ENCODE measurements at regions not wholly inside any gene's neighbourhood (a gene's known extent, or its start where the extent isn't known, plus 50 kb on each side); places are given as distances from the start of the nearest gene placed in this dataset.

DNA sequence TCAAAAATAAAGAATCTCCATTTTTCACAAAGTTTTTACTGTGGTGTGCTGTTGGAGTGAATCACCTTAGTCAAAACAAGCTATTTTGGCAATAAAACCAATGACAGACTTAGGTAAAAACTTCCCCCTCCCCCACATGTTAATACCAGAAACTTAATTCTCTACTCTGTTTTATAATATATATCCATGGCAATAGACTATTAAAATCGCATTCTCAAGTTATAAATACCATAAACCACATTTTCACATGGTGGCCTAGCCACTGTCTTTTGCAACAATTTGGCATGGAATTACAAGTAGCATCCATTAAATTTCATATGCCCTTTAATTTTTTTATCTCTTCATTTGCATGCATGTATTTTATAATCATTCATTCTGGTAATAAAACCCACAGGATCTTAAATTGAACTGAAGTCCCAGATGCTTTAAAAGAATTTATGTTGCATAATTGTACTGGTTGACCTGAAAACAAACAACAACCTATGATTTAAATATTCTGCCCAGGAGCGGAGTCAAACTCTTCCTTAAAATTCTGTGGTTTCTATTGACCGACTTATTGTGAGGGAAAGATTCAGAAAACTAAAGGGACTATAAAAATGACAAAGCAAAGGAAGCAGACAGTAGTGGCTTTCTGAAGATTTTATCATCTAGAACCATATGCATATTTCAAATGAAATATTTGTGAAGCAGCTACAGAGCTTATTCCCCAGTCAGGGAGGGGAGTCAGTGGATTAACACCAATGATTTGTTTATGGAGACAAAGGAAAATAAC is 229.0 kb upstream of the TBL1XR1 start:
- TF ChIP-seq, protein P1, sequence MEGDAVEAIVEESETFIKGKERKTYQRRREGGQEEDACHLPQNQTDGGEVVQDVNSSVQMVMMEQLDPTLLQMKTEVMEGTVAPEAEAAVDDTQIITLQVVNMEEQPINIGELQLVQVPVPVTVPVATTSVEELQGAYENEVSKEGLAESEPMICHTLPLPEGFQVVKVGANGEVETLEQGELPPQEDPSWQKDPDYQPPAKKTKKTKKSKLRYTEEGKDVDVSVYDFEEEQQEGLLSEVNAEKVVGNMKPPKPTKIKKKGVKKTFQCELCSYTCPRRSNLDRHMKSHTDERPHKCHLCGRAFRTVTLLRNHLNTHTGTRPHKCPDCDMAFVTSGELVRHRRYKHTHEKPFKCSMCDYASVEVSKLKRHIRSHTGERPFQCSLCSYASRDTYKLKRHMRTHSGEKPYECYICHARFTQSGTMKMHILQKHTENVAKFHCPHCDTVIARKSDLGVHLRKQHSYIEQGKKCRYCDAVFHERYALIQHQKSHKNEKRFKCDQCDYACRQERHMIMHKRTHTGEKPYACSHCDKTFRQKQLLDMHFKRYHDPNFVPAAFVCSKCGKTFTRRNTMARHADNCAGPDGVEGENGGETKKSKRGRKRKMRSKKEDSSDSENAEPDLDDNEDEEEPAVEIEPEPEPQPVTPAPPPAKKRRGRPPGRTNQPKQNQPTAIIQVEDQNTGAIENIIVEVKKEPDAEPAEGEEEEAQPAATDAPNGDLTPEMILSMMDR (IDR thresholded peaks at IDR 0.05; ENCODE audit: low read depth, low read length) = no peak
- H3K4me3 ChIP-seq (ENCODE audit: low read depth, low read length) = no peak overlapping the region

DNA sequence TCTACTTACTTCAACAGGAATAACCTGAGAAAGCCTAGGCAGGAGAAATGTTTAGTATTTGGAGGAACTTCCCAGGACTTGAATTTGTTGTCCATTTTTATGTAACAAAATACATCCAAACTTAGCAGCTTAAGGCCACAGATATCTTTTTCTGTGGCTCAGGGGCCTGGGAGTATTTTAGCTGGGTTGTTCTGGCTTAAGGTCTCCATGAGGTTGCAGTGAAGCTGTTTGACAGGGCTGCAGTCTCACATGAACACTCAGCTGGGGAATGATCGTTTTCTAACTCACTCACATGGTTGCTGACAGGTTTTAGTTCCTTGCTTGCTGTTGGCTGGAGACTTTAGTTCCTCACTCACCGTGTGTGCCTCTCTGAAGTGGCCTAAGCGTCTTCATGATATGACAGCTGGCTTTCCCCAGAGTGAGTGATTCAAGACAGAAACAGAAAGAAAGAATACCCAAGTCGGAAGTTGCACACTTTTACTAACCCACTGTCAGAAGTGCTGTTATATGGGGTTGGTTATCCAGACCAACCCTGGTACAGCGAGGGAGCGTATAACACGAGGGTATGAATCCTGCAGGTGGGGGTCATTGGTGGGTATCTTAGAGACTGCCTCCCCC is 229.7 kb upstream of the TBL1XR1 start:
- TF ChIP-seq, protein P1 (IDR thresholded peaks at IDR 0.05; ENCODE audit: low read depth, low read length) = no peak
- no peak overlapping the region for H3K4me3 ChIP-seq (ENCODE audit: low read depth, low read length)

DNA sequence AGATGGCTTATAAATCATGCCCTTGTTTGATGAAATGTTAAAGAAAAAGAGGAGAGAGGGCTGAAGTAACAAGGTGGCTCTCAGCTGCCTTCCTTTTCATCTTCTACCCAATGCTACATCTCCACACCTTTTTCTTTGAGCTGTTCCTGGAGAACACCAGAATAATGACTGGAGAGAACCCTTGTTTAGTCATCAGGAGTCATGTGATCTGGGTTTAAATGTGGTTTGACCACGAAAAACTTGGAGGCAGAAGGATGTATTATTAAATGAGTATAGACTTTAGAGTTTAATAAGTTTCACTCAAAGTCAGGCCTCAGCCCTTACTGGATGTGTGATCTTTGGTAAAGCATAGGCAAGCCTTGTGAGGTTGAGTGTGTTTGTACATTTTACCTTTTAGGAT is 230.3 kb upstream of the TBL1XR1 start:
- H3K4me3 ChIP-seq (ENCODE audit: low read depth, low read length) = no peak overlapping the region
- TF ChIP-seq, protein P1 (IDR thresholded peaks at IDR 0.05; ENCODE audit: low read depth, low read length) = no peak

DNA sequence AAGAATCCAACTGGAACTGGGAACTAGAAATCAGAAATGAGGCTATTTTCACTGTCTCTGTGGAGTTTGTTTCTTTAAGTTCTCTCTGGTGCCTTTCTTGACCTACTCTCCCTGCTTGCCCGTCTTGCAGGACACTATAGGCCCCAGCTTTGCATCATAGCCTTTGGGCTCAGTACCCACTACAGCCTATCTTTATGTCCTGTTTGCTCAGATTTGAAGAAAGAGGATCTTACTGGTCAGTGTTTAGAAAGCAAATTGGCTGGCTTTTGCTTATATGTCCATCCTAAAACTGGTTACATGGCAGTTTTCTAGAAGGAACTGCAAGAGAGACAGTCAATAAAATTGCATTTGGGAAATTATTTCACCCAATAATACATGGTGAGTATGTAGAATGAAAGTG is 231.8 kb upstream of the TBL1XR1 start:
- H3K4me3 ChIP-seq (ENCODE audit: low read depth, low read length) = no peak overlapping the region
- TF ChIP-seq, protein P1 (IDR thresholded peaks at IDR 0.05; ENCODE audit: low read depth, low read length) = no peak

DNA sequence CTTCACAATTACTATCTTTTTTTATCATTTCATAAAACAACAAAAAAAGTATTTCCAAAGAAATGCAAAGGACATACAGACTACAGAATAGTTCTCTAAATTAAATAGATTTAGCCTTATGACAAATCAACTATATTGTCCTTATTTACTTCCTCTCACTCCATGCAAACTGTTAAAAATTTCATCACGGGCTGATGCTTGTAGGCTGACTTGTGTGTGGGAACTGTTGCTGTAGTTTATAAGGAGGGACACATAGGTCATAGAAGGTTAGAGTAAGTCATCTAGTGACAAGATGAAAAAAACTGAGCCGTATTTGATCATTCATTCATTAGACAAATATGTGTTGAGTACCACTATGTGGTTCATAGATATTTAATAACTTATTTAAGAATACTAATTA is 232.5 kb upstream of the TBL1XR1 start:
- TF ChIP-seq, protein P1 (IDR thresholded peaks at IDR 0.05; ENCODE audit: low read depth, low read length) = no peak
- H3K4me3 ChIP-seq (ENCODE audit: low read depth, low read length) = no peak overlapping the region

DNA sequence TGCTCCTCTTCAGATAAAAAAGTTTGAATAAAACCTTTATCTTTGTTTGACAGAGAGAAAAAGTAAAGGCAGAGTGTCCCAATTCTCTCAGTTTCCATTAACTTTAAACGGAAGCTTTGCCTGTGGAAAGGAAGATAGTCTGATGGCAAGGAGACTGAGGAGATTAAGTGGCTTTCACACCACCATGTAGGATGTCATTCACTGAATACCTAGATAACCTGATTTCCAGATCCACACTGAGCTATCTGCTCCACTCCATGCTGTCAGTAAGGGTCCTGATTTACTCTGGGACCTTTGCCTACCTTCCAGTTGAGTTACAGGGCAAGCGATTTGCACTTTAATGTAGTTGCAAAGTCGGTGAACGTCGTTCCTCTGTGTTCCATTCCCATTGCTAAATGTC is 233.4 kb upstream of the TBL1XR1 start:
- H3K4me3 ChIP-seq (ENCODE audit: low read depth, low read length) = no peak overlapping the region
- TF ChIP-seq, protein P1 (IDR thresholded peaks at IDR 0.05; ENCODE audit: low read depth, low read length) = no peak

DNA sequence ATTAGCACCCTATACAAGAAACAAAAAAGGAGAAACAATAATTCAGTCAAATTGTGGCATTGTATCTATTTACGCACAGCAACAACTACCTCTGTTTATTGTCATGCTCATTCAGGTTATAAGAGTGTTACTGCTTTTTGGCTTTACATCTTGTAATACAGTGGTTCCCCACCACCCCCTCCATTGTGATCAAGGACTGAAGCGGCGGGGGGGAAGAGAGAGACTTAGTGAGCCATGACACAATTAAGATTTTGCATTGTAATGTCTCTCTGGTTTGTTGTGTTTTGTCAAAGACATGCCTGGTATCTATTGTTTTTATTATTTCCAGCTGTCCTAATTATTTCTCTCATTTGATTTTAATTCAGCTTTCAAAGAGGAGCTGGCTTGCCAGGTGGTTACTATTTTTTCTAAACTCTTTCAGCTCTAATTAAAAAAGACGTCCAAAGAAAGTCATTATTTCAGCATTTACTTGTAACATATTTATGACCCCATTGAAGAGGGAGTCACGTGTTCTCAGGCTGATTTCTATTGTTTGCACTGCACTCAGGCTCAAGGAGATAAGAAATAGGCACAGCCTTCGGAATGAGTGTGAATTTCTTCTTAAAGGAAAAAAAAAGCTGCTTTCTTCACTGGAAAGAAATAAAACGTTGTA is 234.4 kb upstream of the TBL1XR1 start:
- TF ChIP-seq, protein P1 (IDR thresholded peaks at IDR 0.05; ENCODE audit: low read depth, low read length) = no peak

More for the DNA sequence above, 234.4 kb upstream of the TBL1XR1 start:
- H3K4me3 ChIP-seq (ENCODE audit: low read depth, low read length) = no peak overlapping the region

All from WI38 (cell line).